ENCODE measurements at regions not wholly inside any gene's neighbourhood (a gene's known extent, or its start where the extent isn't known, plus 50 kb on each side); places are given as distances from the start of the nearest gene placed in this dataset.

DNA sequence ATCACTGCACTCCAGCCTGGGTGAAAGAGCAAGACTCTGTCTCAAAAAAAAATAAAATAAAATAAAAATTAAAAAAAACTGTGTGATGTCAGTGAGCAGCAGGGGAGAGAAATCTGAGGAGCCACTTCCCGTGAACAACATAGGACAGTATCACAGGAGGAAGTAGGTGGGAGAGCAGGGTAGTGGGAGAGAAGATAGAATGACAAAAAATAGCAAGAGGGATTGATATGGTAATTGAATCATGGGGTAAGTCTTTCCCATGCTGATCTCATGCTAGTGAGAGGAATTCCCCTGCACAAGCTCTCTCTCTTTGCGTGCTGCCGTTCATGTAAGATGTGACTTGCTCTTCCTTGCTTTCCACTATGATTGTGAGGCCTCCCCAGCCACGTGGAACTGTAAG, 81.6 kb upstream of the PBX1 start:
- 85 to 90% methylated on average over 4 of the region's 4 CpGs for WGBS, 2 donors
- H3K4me1 ChIP-seq (ENCODE audit: control insufficient read depth in 1 of 2, insufficient read depth in 2 of 2, low read length in 2 of 2) = no peaks in the 10 kb centered on the region
- no peaks in the 10 kb centered on the region for H3K27me3 ChIP-seq (ENCODE audit: control insufficient read depth in 1 of 2, insufficient read depth in 2 of 2, low read length in 1 of 2)
- peaks cover 2% of the 10 kb centered on the region for H3K9me3 ChIP-seq (ENCODE audit: control insufficient read depth, low read length)
- DNase-seq (no peak), ATAC-seq (ENCODE audit: low FRiP score) (no peak)
- H3K4me3 ChIP-seq (ENCODE audit: low read length in 2 of 2) = no peak overlapping the region
- no peak overlapping the region for H3K27ac ChIP-seq (ENCODE audit: low read depth in 1 of 2, low read length in 2 of 2)
- no peaks in the 10 kb centered on the region for H3K36me3 ChIP-seq (ENCODE audit: control insufficient read depth in 1 of 2, insufficient read depth in 2 of 2, low read length in 1 of 2)
- intact Hi-C loops (cut with DNase I) = no loop called here

DNA sequence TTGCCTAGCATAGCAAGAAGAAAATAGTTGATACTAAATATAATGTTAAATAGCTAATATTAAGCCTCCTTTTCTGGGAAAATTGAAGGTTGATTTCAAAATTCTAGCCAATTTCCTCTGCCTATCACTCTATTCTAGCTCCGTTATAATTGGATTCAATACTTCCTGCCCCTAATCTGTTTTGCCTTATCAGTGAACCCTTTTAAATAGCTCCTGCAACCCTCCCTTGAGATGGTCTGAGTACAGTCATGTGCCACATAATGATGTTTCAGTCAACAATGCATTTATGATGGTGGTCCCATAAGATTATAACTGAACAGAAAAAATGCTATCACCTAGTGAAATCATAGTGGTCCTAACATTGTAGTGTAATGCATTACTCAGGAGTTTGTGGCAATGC, 79.7 kb upstream of the PBX1 start:
- no peak overlapping the region for H3K4me3 ChIP-seq (ENCODE audit: low read length in 2 of 2)
- no peaks in the 10 kb centered on the region for H3K4me1 ChIP-seq (ENCODE audit: control insufficient read depth in 1 of 2, insufficient read depth in 2 of 2, low read length in 2 of 2)
- ATAC-seq (ENCODE audit: low FRiP score) (no peak), DNase-seq (no peak)
- intact Hi-C loops (cut with DNase I) = no loop called here
- WGBS, 2 donors = 35 to 47% methylated on average over 1 of the region's 1 CpG
- H3K9me3 ChIP-seq (ENCODE audit: control insufficient read depth, low read length) = peaks cover 2% of the 10 kb centered on the region
- H3K36me3 ChIP-seq (ENCODE audit: control insufficient read depth in 1 of 2, insufficient read depth in 2 of 2, low read length in 1 of 2) = no peaks in the 10 kb centered on the region
- no peak overlapping the region for H3K27ac ChIP-seq (ENCODE audit: low read depth in 1 of 2, low read length in 2 of 2)
- no peaks in the 10 kb centered on the region for H3K27me3 ChIP-seq (ENCODE audit: control insufficient read depth in 1 of 2, insufficient read depth in 2 of 2, low read length in 1 of 2)

DNA sequence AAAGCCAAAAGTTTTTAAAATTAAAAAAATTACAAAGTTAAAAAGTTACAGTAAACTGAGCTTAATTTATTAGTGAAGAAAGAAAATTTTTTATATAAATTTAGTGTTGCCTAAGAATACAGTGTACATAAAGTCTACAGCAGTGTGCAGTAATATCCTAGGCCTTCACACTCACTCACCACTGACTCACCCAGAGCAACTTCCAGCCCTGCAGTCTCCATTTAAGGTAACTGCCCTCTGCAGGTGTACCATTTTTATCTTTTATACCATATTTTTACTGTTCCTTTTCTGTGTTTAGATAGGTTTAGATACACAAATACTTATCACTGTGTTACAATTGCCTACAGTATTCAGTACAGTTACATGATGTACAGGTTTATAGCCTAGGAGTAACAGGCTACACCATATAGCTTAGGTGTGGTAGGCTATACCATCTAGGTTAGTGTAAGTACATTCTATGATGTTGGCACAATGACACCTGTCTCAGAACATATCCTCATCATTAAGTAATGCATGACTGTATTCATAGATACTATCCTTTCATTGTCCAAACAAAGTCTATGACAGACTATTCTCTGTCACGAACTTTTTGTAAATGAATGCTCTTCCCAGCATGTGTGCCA, 78.6 kb upstream of the PBX1 start:
- ATAC-seq (ENCODE audit: low FRiP score) = no peak
- WGBS, 2 donors = 55 to 95% methylated on average over 1 of the region's 1 CpG
- H3K27ac ChIP-seq (ENCODE audit: low read depth in 1 of 2, low read length in 2 of 2) = no peak overlapping the region
- no peaks in the 10 kb centered on the region for H3K36me3 ChIP-seq (ENCODE audit: control insufficient read depth in 1 of 2, insufficient read depth in 2 of 2, low read length in 1 of 2)
- peaks cover 2% of the 10 kb centered on the region for H3K9me3 ChIP-seq (ENCODE audit: control insufficient read depth, low read length)
- no peak overlapping the region for H3K4me3 ChIP-seq (ENCODE audit: low read length in 2 of 2)
- no peaks in the 10 kb centered on the region for H3K4me1 ChIP-seq (ENCODE audit: control insufficient read depth in 1 of 2, insufficient read depth in 2 of 2, low read length in 2 of 2)
- no peak for DNase-seq
- intact Hi-C loops (cut with DNase I) = no loop called here
- H3K27me3 ChIP-seq (ENCODE audit: control insufficient read depth in 1 of 2, insufficient read depth in 2 of 2, low read length in 1 of 2) = no peaks in the 10 kb centered on the region

DNA sequence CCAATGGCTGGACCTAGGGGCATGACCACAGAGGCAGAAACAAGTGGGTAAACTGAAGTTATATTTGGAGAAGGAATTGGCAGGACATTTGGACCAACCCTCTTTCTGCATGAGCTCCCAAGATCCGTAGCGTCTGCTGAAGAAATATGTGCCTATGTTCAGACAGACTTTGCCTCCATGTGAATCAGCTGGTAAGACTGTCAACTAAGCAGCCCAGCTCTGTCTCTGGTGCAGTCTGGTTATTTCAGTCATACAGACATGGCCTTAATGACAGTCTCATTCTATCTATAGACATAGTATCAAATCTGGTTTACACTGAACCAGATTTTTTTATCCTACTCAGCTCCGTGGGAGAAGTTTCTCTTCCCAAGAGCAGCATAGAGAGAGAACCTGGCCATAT, 63.1 kb upstream of the PBX1 start:
- Histone ChIP-seq H3K4me3 (ENCODE audit: low read length in 2 of 2) (no peak overlapping the region), H3K27me3 (ENCODE audit: control insufficient read depth in 1 of 2, insufficient read depth in 2 of 2, low read length in 1 of 2) (no peaks in the 10 kb centered on the region), H3K4me1 (ENCODE audit: control insufficient read depth in 1 of 2, insufficient read depth in 2 of 2, low read length in 2 of 2) (peaks cover 0 to 3% of the 10 kb centered on the region in 2 donors), H3K36me3 (ENCODE audit: control insufficient read depth in 1 of 2, insufficient read depth in 2 of 2, low read length in 1 of 2) (no peaks in the 10 kb centered on the region), H3K9me3 (ENCODE audit: control insufficient read depth, low read length) (no peaks in the 10 kb centered on the region), H3K27ac (ENCODE audit: low read depth in 1 of 2, low read length in 2 of 2) (no peak overlapping the region)
- DNase-seq = no peak
- ATAC-seq (ENCODE audit: low FRiP score) = no peak
- intact Hi-C loops (cut with DNase I) = no loop called here
- 4 to 11% methylated on average over 3 of the region's 3 CpGs for WGBS, 2 donors

DNA sequence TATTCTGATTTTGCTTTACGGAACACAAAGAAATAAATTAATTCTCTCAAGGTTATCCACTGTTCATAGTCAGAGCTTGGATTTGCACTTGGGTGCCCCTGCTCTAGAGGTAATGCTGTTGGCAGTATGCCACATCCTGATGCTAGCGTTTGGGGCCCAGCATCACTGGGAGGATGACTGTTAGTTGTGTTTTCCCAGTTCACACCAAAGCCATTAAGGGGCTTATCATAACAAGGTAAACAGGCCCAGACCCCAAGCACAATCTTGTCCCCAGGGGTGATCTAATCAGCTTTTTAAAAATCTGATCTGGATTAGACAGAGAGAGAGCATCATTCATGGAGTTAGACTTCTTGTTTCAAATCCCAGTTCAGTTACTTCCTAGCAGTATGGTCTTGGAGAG, 60.2 kb upstream of the PBX1 start:
- 68 to 74% methylated on average over 2 of the region's 2 CpGs for WGBS, 2 donors
- Histone ChIP-seq H3K27ac (ENCODE audit: low read depth in 1 of 2, low read length in 2 of 2) (no peak overlapping the region), H3K4me3 (ENCODE audit: low read length in 2 of 2) (no peak overlapping the region), H3K9me3 (ENCODE audit: control insufficient read depth, low read length) (no peaks in the 10 kb centered on the region), H3K4me1 (ENCODE audit: control insufficient read depth in 1 of 2, insufficient read depth in 2 of 2, low read length in 2 of 2) (peaks cover 0 to 3% of the 10 kb centered on the region in 2 donors), H3K27me3 (ENCODE audit: control insufficient read depth in 1 of 2, insufficient read depth in 2 of 2, low read length in 1 of 2) (no peaks in the 10 kb centered on the region), H3K36me3 (ENCODE audit: control insufficient read depth in 1 of 2, insufficient read depth in 2 of 2, low read length in 1 of 2) (no peaks in the 10 kb centered on the region)
- ATAC-seq (ENCODE audit: low FRiP score) (no peak), DNase-seq (no peak)
- intact Hi-C loops (cut with DNase I) = no loop called here

DNA sequence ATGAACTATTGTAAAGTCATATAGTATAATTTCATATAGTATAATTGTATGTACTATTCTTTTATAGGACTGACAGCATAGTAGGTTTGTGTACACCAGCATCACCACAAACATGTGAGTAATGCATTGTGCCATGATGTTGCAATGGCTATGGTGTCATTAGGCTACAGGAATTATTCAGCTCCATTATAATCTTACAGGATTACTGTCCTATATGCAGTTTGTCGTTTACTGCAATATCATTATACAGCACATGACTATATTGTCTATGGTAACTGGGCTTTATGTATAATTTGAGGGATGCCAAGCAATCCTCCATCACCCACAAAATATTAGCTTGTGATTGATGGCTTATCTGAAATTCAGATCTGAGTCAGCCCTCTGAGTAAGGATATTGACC, 54.2 kb upstream of the PBX1 start:
- no peaks in the 10 kb centered on the region for H3K9me3 ChIP-seq (ENCODE audit: control insufficient read depth, low read length)
- no peak for DNase-seq
- ATAC-seq (ENCODE audit: low FRiP score) = no peak
- no peaks in the 10 kb centered on the region for H3K4me1 ChIP-seq (ENCODE audit: control insufficient read depth in 1 of 2, insufficient read depth in 2 of 2, low read length in 2 of 2)
- H3K27me3 ChIP-seq (ENCODE audit: control insufficient read depth in 1 of 2, insufficient read depth in 2 of 2, low read length in 1 of 2) = no peaks in the 10 kb centered on the region
- 80 to 92% methylated on average over 1 of the region's 1 CpG for WGBS, 2 donors
- intact Hi-C loops (cut with DNase I) = no loop called here
- H3K4me3 ChIP-seq (ENCODE audit: low read length in 2 of 2) = no peak overlapping the region
- H3K27ac ChIP-seq (ENCODE audit: low read depth in 1 of 2, low read length in 2 of 2) = no peak overlapping the region
- no peaks in the 10 kb centered on the region for H3K36me3 ChIP-seq (ENCODE audit: control insufficient read depth in 1 of 2, insufficient read depth in 2 of 2, low read length in 1 of 2)
